Panc1 (cell line): ENCODE measurements at regions not wholly inside any gene's neighbourhood (a gene's known extent, or its start where the extent isn't known, plus 50 kb on each side); places are given as distances from the start of the nearest gene placed in this dataset.

Source experiments
- ATAC-seq: fragments of 200-7000 bp; cut with Tn5 transposase; 2 replicates; pipeline ENCODE4 v1.9.1; 2020; ENCODE audit warnings: mild to moderate bottlenecking, moderate library complexity
- BruUV-seq: library from RNA; stranded (reverse); fragments of 400-500 nt; replicated peaks from 2 replicates; lab custom pipeline; 2021; lab: Mats Ljungman, UMichigan
- CTCF ChIA-PET: fragments of 300-600 bp; sonication (Branson Sonifier 250); formaldehyde crosslinking; loops from one replicate; lab custom pipeline; 2022; ENCODE audit warnings: antibody characterized with exemption; lab: Charles Lee
- POLR2A ChIA-PET: fragments of 300-600 bp; sonication (Branson Sonifier 250); formaldehyde crosslinking; loops from one replicate; lab custom pipeline; 2022; ENCODE audit warnings: antibody characterized with exemption; lab: Charles Lee
- DNase-seq: peaks from one replicate; pipeline ENCODE4 v3.0.0-alpha.2; 2010; ENCODE audit warnings: low read depth, low spot score
- H3K27ac ChIP-seq: 2 replicates; pipeline ENCODE4 v1.5.1; 2011; ENCODE audit warnings: mild to moderate bottlenecking, low read length, inconsistent platforms
- H3K27me3 ChIP-seq: fragments of 200-500 bp; sonication (Bioruptor generic); 2 replicates; pipeline ENCODE4 v1.6.0; 2014; ENCODE audit warnings: low read length, inconsistent platforms; ENCODE audit not compliant: control insufficient read depth, insufficient read depth
- H3K36me3 ChIP-seq: fragments of 200-500 bp; sonication (Bioruptor generic); 2 replicates; pipeline ENCODE4 v1.5.1; 2014; ENCODE audit warnings: inconsistent platforms, mild to moderate bottlenecking, low read length, moderate library complexity; ENCODE audit not compliant: control insufficient read depth, insufficient read depth
- H3K4me1 ChIP-seq: 2 replicates; pipeline ENCODE4 v1.5.1; 2011; ENCODE audit warnings: inconsistent platforms, mild to moderate bottlenecking, low read length, moderate library complexity; ENCODE audit not compliant: control insufficient read depth, insufficient read depth
- H3K4me3 ChIP-seq, 2 experiments: 2 replicates each; pipeline ENCODE4 v1.5.1; 2011 to 2012; ENCODE audit warnings: low read depth in 2 of 2, low read length in 2 of 2, mild to moderate bottlenecking in 2 of 2, inconsistent platforms in 1 of 2, moderate library complexity in 1 of 2
- H3K9me3 ChIP-seq: fragments of 200-500 bp; sonication (Bioruptor generic); 2 replicates; pipeline ENCODE4 v1.5.1; 2014; ENCODE audit warnings: low read depth, mild to moderate bottlenecking, inconsistent platforms, low read length, moderate library complexity; ENCODE audit not compliant: control insufficient read depth, insufficient read depth
- POLR2AphosphoS5 ChIP-seq: IDR thresholded peaks from 2 replicates; pipeline ENCODE4 v1.6.1; 2012; ENCODE audit warnings: mild to moderate bottlenecking, low read depth, low read length, moderate library complexity
- SIN3A ChIP-seq: IDR thresholded peaks from 2 replicates; pipeline ENCODE4 v1.6.1; 2012; ENCODE audit warnings: low read depth, mild to moderate bottlenecking, low read length, moderate library complexity, borderline replicate concordance; ENCODE audit not compliant: insufficient read depth
- TCF7L2 ChIP-seq: IDR thresholded peaks from 2 replicates; pipeline ENCODE4 v1.6.1; 2011; ENCODE audit warnings: mild to moderate bottlenecking, low read depth, low read length, inconsistent platforms
- in situ Hi-C: cut with HindIII; loops from 2 replicates; pipeline ENCODE4 v1.10.0; 2016; ENCODE audit warnings: low sequenced_read_pairs, low pct_unique_long_range_greater_than_20kb
- intact Hi-C: fragments of 100-400 bp; cut with micrococcal nuclease; formaldehyde crosslinking; loops from one replicate; pipeline ENCODE4 v1.10.0; 2022; ENCODE audit not compliant: unreplicated experiment
- TF ChIP-seq, protein P1 (sequence below): fragments of 450-650 bp; IDR thresholded peaks from 2 replicates; pipeline ENCODE4 v1.5.1; 2017; ENCODE audit warnings: mild to moderate bottlenecking
- TF ChIP-seq, protein P2 (sequence below), 2 experiments: IDR thresholded peaks; 2 replicates each; pipeline ENCODE4 v1.6.1; 2011 to 2012; ENCODE audit warnings: low read depth in 2 of 2, control low read depth in 1 of 2, low read length in 1 of 2, mild to moderate bottlenecking in 1 of 2, moderate library complexity in 1 of 2; ENCODE audit not compliant: insufficient read depth in 1 of 2

DNA sequence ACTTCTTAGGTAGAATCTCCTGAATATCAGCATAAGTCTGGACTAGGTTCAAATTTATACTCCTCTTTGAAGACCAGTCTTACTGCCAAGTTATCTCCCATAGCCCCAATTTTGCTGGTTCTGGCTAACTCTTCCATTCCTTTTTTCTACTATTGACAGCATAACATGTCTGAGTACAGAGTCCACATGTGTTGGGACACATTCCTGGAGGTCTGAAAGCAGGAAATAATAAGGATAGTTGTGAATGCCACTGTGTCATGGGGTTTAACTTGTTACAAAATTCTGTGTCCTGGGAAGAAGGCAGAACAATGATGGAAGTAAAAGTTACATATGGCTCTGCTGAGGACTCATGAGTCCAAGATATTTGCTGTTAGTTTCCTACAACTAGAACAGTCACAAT, 57.4 kb upstream of the ZBTB20 start:
- no peak overlapping the region for H3K4me3 ChIP-seq
- ChIA-PET CTCF (no interaction called here), POLR2A (no interaction called here)
- in situ Hi-C loops (no loop called here), intact Hi-C loops (no loop called here)
- H3K27ac ChIP-seq, result no peak overlapping the region
- no peaks in the 10 kb centered on the region for H3K4me1 ChIP-seq
- DNase-seq (no peak), ATAC-seq (no peak)
- H3K27me3 ChIP-seq, result no peaks in the 10 kb centered on the region
- no TSS peak for BruUV-seq
- no peaks in the 10 kb centered on the region; the same call in 1 of the 2 replicates for H3K9me3 ChIP-seq
- no peak for TF ChIP-seq POLR2AphosphoS5
- TF ChIP-seq, protein P1, sequence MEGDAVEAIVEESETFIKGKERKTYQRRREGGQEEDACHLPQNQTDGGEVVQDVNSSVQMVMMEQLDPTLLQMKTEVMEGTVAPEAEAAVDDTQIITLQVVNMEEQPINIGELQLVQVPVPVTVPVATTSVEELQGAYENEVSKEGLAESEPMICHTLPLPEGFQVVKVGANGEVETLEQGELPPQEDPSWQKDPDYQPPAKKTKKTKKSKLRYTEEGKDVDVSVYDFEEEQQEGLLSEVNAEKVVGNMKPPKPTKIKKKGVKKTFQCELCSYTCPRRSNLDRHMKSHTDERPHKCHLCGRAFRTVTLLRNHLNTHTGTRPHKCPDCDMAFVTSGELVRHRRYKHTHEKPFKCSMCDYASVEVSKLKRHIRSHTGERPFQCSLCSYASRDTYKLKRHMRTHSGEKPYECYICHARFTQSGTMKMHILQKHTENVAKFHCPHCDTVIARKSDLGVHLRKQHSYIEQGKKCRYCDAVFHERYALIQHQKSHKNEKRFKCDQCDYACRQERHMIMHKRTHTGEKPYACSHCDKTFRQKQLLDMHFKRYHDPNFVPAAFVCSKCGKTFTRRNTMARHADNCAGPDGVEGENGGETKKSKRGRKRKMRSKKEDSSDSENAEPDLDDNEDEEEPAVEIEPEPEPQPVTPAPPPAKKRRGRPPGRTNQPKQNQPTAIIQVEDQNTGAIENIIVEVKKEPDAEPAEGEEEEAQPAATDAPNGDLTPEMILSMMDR, result no peak
- H3K36me3 ChIP-seq, result no peaks in the 10 kb centered on the region

DNA sequence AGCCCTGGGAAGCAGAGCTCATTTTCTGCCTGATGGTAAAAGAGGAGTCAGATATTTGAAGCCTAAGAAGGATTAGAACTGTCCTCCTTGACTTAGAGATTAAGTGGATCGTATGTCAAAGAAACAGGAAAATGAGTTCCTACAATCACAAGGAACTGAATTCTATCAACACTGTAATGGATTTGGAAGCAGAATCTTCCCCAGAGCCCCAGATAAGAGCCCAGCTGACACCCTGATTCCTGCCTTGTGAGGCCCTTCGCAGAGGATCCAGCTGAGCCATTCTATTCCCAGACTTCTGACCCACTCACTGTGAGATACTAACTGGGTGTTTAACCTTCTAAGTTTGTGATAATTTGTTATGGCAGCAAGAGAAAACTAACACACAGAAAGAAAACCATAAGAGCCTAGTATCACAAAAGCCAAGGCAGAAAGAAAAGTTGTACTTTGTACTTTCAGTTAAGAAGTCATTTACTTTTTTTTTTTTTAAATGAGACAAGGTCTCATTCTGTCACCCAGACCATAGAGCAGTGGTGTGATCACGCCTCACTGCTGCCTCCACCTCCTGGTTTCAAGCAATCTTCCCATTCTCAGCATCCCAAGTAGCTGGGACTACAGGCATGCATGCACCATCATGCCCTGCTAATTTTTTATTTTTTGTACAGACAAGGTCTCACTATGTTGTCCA, 61.1 kb upstream of the ZBTB20 start:
- H3K4me3 ChIP-seq, result no peak overlapping the region
- no peak overlapping the region for H3K27ac ChIP-seq
- ChIA-PET POLR2A (no interaction called here), CTCF (no interaction called here)
- TF ChIP-seq, protein P1, result no peak
- no peak for TF ChIP-seq TCF7L2
- TF ChIP-seq, protein P2, sequence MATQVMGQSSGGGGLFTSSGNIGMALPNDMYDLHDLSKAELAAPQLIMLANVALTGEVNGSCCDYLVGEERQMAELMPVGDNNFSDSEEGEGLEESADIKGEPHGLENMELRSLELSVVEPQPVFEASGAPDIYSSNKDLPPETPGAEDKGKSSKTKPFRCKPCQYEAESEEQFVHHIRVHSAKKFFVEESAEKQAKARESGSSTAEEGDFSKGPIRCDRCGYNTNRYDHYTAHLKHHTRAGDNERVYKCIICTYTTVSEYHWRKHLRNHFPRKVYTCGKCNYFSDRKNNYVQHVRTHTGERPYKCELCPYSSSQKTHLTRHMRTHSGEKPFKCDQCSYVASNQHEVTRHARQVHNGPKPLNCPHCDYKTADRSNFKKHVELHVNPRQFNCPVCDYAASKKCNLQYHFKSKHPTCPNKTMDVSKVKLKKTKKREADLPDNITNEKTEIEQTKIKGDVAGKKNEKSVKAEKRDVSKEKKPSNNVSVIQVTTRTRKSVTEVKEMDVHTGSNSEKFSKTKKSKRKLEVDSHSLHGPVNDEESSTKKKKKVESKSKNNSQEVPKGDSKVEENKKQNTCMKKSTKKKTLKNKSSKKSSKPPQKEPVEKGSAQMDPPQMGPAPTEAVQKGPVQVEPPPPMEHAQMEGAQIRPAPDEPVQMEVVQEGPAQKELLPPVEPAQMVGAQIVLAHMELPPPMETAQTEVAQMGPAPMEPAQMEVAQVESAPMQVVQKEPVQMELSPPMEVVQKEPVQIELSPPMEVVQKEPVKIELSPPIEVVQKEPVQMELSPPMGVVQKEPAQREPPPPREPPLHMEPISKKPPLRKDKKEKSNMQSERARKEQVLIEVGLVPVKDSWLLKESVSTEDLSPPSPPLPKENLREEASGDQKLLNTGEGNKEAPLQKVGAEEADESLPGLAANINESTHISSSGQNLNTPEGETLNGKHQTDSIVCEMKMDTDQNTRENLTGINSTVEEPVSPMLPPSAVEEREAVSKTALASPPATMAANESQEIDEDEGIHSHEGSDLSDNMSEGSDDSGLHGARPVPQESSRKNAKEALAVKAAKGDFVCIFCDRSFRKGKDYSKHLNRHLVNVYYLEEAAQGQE (IDR thresholded peaks at IDR 0.05; ENCODE audit: insufficient read depth in 1 of 2, low read depth in 2 of 2, low read length in 1 of 2), result no peak
- no peak for TF ChIP-seq POLR2AphosphoS5
- no peak for TF ChIP-seq SIN3A
- H3K9me3 ChIP-seq, result no peaks in the 10 kb centered on the region; the same call in 1 of the 2 replicates
- no peaks in the 10 kb centered on the region for H3K36me3 ChIP-seq
- no peaks in the 10 kb centered on the region for H3K4me1 ChIP-seq
- intact Hi-C loops (no loop called here), in situ Hi-C loops (no loop called here)
- no peak for ATAC-seq
- DNase-seq, result no peak
- H3K27me3 ChIP-seq, result no peaks in the 10 kb centered on the region; the same call in 1 of the 2 replicates
- BruUV-seq, result no TSS peak
